Thyroid gland (tissue), 4 donors: ENCODE measurements at regions not wholly inside any gene's neighbourhood (a gene's known extent, or its start where the extent isn't known, plus 50 kb on each side); places are given as distances from the start of the nearest gene placed in this dataset.

Source experiments
- CTCF ChIP-seq, 6 experiments: fragments of 200-600 bp in 3 of 6; fragments of 450-650 bp in 3 of 6; sonication (generic) in 3 of 6; IDR thresholded peaks; one replicate each; pipeline ENCODE4 v1.5.1; 2016 to 2019; ENCODE audit warnings: antibody characterized with exemption in 6 of 6, mild to moderate bottlenecking in 2 of 6, inconsistent platforms in 1 of 6, moderate library complexity in 1 of 6
- POLR2A ChIP-seq, 2 donors: fragments of 450-650 bp; IDR thresholded peaks; one replicate each; pipeline ENCODE4 v1.6.1; 2017; ENCODE audit warnings: antibody characterized with exemption in 2 of 2, mild to moderate bottlenecking in 2 of 2, moderate library complexity in 1 of 2

GRCh38 chr9:115461280-115461679 is 343.3 kb upstream of the TNC start:
- TF ChIP-seq CTCF (IDR thresholded peaks at IDR 0.05) (no peak), POLR2A (IDR thresholded peaks at IDR 0.05) (no peak)
